ENCODE measurements at regions not wholly inside any gene's neighbourhood (a gene's known extent, or its start where the extent isn't known, plus 50 kb on each side); places are given as distances from the start of the nearest gene placed in this dataset.

- no peak overlapping the region for H3K27ac Mint-ChIP-seq
- 65% methylated on average over 14 of the region's 17 CpGs for WGBS (ENCODE audit: insufficient coverage)
- H3K9me3 Mint-ChIP-seq = peaks cover 0 to 7% (median 1%) of the 10 kb centered on the region in 7 donors
- Histone ChIP-seq H3K9me3 (replicated peaks in 1 of 2; ENCODE audit: control insufficient read depth in 1 of 2, insufficient read depth in 1 of 2, low read length in 2 of 2) (no peaks in the 10 kb centered on the region), H2AFZ (ENCODE audit: insufficient read depth, low read depth, low read length, poor library complexity, severe bottlenecking) (no peak overlapping the region), H3K27me3 (ENCODE audit: control insufficient read depth in 2 of 2, insufficient read depth in 2 of 2, low read length in 2 of 2) (no peaks in the 10 kb centered on the region), H3K36me3 (replicated peaks in 1 of 2; ENCODE audit: control insufficient read depth in 1 of 2, insufficient read depth in 2 of 2, low read length in 2 of 2) (no peaks in the 10 kb centered on the region), H3K4me3 (replicated peaks in 1 of 3; ENCODE audit: low read depth in 2 of 3, low read length in 3 of 3) (no peak overlapping the region), H3K9ac (ENCODE audit: insufficient read depth, low read length, poor library complexity, severe bottlenecking) (no peak overlapping the region), H3K4me2 (replicated peaks; ENCODE audit: extremely low read depth, low read length, poor library complexity, severe bottlenecking) (no peak overlapping the region), H3K4me1 (ENCODE audit: control insufficient read depth in 1 of 2, insufficient read depth in 2 of 2, low read length in 2 of 2) (no peaks in the 10 kb centered on the region), H4K20me1 (ENCODE audit: insufficient read depth, low read length) (no peaks in the 10 kb centered on the region), H3K79me2 (ENCODE audit: insufficient read depth, low read length) (no peaks in the 10 kb centered on the region), H3K27ac (ENCODE audit: low read depth in 1 of 2, low read length in 2 of 2) (no peak overlapping the region)
- no peak overlapping the region for H3K4me3 Mint-ChIP-seq
- H3K4me1 Mint-ChIP-seq = no peaks in the 10 kb centered on the region
- H3K36me3 Mint-ChIP-seq = no peaks in the 10 kb centered on the region
- TF ChIP-seq CTCF (IDR thresholded peaks at IDR 0.05) = no peak
- H3K27me3 Mint-ChIP-seq (ENCODE audit: low read depth in 3 of 3) = peaks cover 4 to 7% (median 4%) of the 10 kb centered on the region in 3 donors
- DNase-seq = no peak
- intact Hi-C loops (cut with micrococcal nuclease) = no loop called here
Measured at GRCh38 chr1:213381572-213382084, 330.6 kb downstream of the RPS6KC1 start.

- WGBS (ENCODE audit: insufficient coverage) = no CpG with 5 or more reads among the region's 3 CpGs
- Histone ChIP-seq H3K27ac (ENCODE audit: low read depth in 1 of 2, low read length in 2 of 2) (no peak overlapping the region), H3K27me3 (ENCODE audit: control insufficient read depth in 2 of 2, insufficient read depth in 2 of 2, low read length in 2 of 2) (no peaks in the 10 kb centered on the region), H3K36me3 (replicated peaks in 1 of 2; ENCODE audit: control insufficient read depth in 1 of 2, insufficient read depth in 2 of 2, low read length in 2 of 2) (no peaks in the 10 kb centered on the region), H3K4me3 (replicated peaks in 1 of 3; ENCODE audit: low read depth in 2 of 3, low read length in 3 of 3) (no peak overlapping the region), H3K9me3 (replicated peaks in 1 of 2; ENCODE audit: control insufficient read depth in 1 of 2, insufficient read depth in 1 of 2, low read length in 2 of 2) (no peaks in the 10 kb centered on the region), H3K4me1 (ENCODE audit: control insufficient read depth in 1 of 2, insufficient read depth in 2 of 2, low read length in 2 of 2) (no peaks in the 10 kb centered on the region), H2AFZ (ENCODE audit: insufficient read depth, low read depth, low read length, poor library complexity, severe bottlenecking) (no peak overlapping the region), H3K4me2 (replicated peaks; ENCODE audit: extremely low read depth, low read length, poor library complexity, severe bottlenecking) (no peak overlapping the region), H4K20me1 (ENCODE audit: insufficient read depth, low read length) (no peaks in the 10 kb centered on the region), H3K79me2 (ENCODE audit: insufficient read depth, low read length) (no peaks in the 10 kb centered on the region), H3K9ac (ENCODE audit: insufficient read depth, low read length, poor library complexity, severe bottlenecking) (no peak overlapping the region)
- TF ChIP-seq CTCF (IDR thresholded peaks at IDR 0.05) = no peak
- intact Hi-C loops (cut with micrococcal nuclease) = no loop called here
- Mint-ChIP-seq H3K9me3 (peaks cover 0 to 7% (median 1%) of the 10 kb centered on the region in 7 donors), H3K27ac (no peak overlapping the region), H3K4me1 (no peaks in the 10 kb centered on the region), H3K4me3 (no peak overlapping the region), H3K36me3 (no peaks in the 10 kb centered on the region), H3K27me3 (ENCODE audit: low read depth in 3 of 3) (peaks cover 1 to 5% (median 4%) of the 10 kb centered on the region in 3 donors)
- no peak for DNase-seq
Measured at GRCh38 chr1:213383465-213383864, 332.4 kb downstream of the RPS6KC1 start.
